ENCODE measurements at regions not wholly inside any gene's neighbourhood (a gene's known extent, or its start where the extent isn't known, plus 50 kb on each side); places are given as distances from the start of the nearest gene placed in this dataset.

- Histone ChIP-seq H3K18ac (ENCODE audit: extremely low read depth, low read length) (no peak overlapping the region), H4K5ac (ENCODE audit: insufficient read length, low read depth, low read length) (no peak overlapping the region), H4K91ac (replicated peaks; ENCODE audit: insufficient read length, low read length) (no peak overlapping the region), H3K79me2 (ENCODE audit: control insufficient read depth in 1 of 2, insufficient read depth in 2 of 2, low read length in 2 of 2) (no peaks in the 10 kb centered on the region), H3K9me3 (ENCODE audit: insufficient read depth in 2 of 2, low read depth in 1 of 2, low read length in 1 of 2) (no peaks in the 10 kb centered on the region), H2AFZ (ENCODE audit: low read length) (no peak overlapping the region), H2BK5ac (ENCODE audit: low read depth, low read length) (no peak overlapping the region; the same call in 1 of the 2 replicates), H3K14ac (ENCODE audit: insufficient read length) (no peak overlapping the region), H3K4me3 (ENCODE audit: extremely low read depth in 1 of 4, insufficient read depth in 2 of 4, low read depth in 3 of 4, low read length in 4 of 4) (no peak overlapping the region), H4K8ac (ENCODE audit: extremely low read depth, insufficient read depth, low read length) (no peak overlapping the region), H3K56ac (replicated peaks; ENCODE audit: insufficient read length, low read depth, low read length) (no peak overlapping the region), H2BK15ac (ENCODE audit: low read length) (no peak overlapping the region), H2BK12ac (ENCODE audit: low read depth, low read length) (no peak overlapping the region), H3K27ac (ENCODE audit: low read depth, low read length) (no peak overlapping the region), H3K9ac (replicated peaks in 1 of 4; ENCODE audit: extremely low read depth in 1 of 4, low read depth in 3 of 4, low read length in 3 of 4) (no peak overlapping the region), H3K4me2 (ENCODE audit: insufficient read depth in 1 of 2, low read depth in 2 of 2, low read length in 2 of 2) (no peak overlapping the region), H2AK5ac (ENCODE audit: low read depth, low read length) (no peak overlapping the region), H3K79me1 (ENCODE audit: low read depth, low read length) (no peaks in the 10 kb centered on the region), H4K20me1 (replicated peaks in 1 of 2; ENCODE audit: control insufficient read depth in 1 of 2, insufficient read depth in 2 of 2, low read length in 2 of 2) (no peaks in the 10 kb centered on the region), H2BK20ac (ENCODE audit: low read length) (no peak overlapping the region), H3K4ac (replicated peaks; ENCODE audit: insufficient read length, low read depth, low read length) (no peak overlapping the region), H3K27me3 (replicated peaks in 1 of 4; ENCODE audit: control insufficient read depth in 3 of 4, extremely low read depth in 1 of 4, insufficient read depth in 3 of 4, low read length in 3 of 4) (no peaks in the 10 kb centered on the region), H3K4me1 (replicated peaks in 1 of 4; ENCODE audit: control insufficient read depth in 3 of 4, insufficient read depth in 4 of 4, low read length in 3 of 4) (peaks cover 7 to 20% (median 11%) of the 10 kb centered on the region in 4 experiments), H3K23me2 (ENCODE audit: low read depth, low read length) (no peaks in the 10 kb centered on the region), H3K36me3 (ENCODE audit: control insufficient read depth in 2 of 4, insufficient read depth in 4 of 4, low read length in 3 of 4) (no peaks in the 10 kb centered on the region), H3K23ac (ENCODE audit: insufficient read length) (no peak overlapping the region), H2BK120ac (replicated peaks; ENCODE audit: low read depth, low read length) (no peak overlapping the region)
- DNase-seq (ENCODE audit: low read depth in 1 of 2, low spot score in 2 of 2): no peak
- FAIRE-seq: no peak
- ChIA-PET POLR2A (ENCODE audit: partially characterized antibody) (interaction anchor here (1.0 to 1.5 kb wide), 2 partner anchors 58 to 62 kb away, joined by 3 read pairs; partner anchors contain the start of gene RPL37A), CTCF (ENCODE audit: partially characterized antibody) (interaction anchor here (0.9 to 1.0 kb wide), 2 partner anchors 41 kb away, joined by 3 read pairs; no protein-coding TSS in a partner anchor)
- 83% methylated on average over 3 of the region's 3 CpGs; no CpG with 5 or more reads in 1 of the 2 experiments for WGBS, 2 experiments (ENCODE audit: extremely low coverage in 1 of 2, insufficient coverage in 1 of 2, insufficient read length in 1 of 2, insufficient replicate concordance in 2 of 2, low coverage in 1 of 2, low lambda C conversion rate in 2 of 2, missing lambda C conversion rate in 1 of 2)
- TF ChIP-seq RBBP5 (IDR thresholded peaks at IDR 0.05; ENCODE audit: borderline replicate concordance, low read depth, low read length) (no peak), NANOG (IDR thresholded peaks at IDR 0.05; ENCODE audit: insufficient read depth, low read depth, low read length, poor library complexity, severe bottlenecking) (no peak), SRF (IDR thresholded peaks at IDR 0.05; ENCODE audit: low read depth, low read length) (no peak), CTCF (IDR thresholded peaks at IDR 0.05; ENCODE audit: control extremely low read depth in 1 of 3, insufficient read depth in 1 of 3, low read depth in 1 of 3, low read length in 3 of 3) (no peak), ATF2 (IDR thresholded peaks at IDR 0.05; ENCODE audit: low read length) (no peak), CHD2 (IDR thresholded peaks at IDR 0.05; ENCODE audit: low read length) (no peak), KDM4A (IDR thresholded peaks at IDR 0.05; ENCODE audit: low read depth, low read length, severe bottlenecking) (no peak), HDAC2 (IDR thresholded peaks at IDR 0.05; ENCODE audit: borderline replicate concordance in 1 of 2, low read depth in 2 of 2, low read length in 2 of 2) (no peak), TAF7 (optimal IDR thresholded peaks at IDR 0.05; ENCODE audit: borderline replicate concordance, low read depth, low read length) (no peak)
Observed at GRCh38 chr2:216560838-216561270, 62.2 kb downstream of the RPL37A start.
